Fibroblast of the aortic adventitia (primary cell): ENCODE measurements at regions not wholly inside any gene's neighbourhood (a gene's known extent, or its start where the extent isn't known, plus 50 kb on each side); places are given as distances from the start of the nearest gene placed in this dataset.

Experiments
- DNase-seq: peaks from one replicate; pipeline ENCODE4 v3.0.0-alpha.2; 2010; ENCODE audit warnings: low read depth
- H3K4me3 ChIP-seq: 2 replicates; pipeline ENCODE4 v1.5.1; 2011; ENCODE audit warnings: low read depth, mild to moderate bottlenecking, control low read depth, low read length, moderate library complexity
- CTCF ChIP-seq: IDR thresholded peaks from 2 replicates; pipeline ENCODE4 v1.5.1; 2011; ENCODE audit warnings: mild to moderate bottlenecking, low read length, control low read depth, inconsistent platforms; ENCODE audit not compliant: insufficient read depth

DNA sequence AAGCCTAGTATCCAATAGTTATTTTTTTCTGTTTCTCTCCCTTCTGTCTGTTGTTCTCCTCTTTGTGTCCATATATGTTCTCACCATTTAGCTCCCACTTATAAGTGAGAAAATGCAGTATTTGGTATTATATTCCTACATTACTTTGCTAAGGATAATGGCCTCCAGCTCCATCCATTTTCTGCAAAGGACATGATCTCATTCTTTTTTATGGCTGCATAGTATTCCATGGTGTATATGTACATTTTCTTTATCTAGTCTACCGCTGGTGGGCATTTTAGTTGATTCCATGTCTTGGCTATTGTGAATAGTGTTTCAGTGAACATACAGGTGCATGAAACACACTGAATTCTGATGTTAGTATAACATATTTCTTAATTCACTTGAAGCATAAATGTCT, 348.9 kb upstream of the TRPC7 start:
- no peak for TF ChIP-seq CTCF
- H3K4me3 ChIP-seq = no peak overlapping the region
- no peak for DNase-seq

DNA sequence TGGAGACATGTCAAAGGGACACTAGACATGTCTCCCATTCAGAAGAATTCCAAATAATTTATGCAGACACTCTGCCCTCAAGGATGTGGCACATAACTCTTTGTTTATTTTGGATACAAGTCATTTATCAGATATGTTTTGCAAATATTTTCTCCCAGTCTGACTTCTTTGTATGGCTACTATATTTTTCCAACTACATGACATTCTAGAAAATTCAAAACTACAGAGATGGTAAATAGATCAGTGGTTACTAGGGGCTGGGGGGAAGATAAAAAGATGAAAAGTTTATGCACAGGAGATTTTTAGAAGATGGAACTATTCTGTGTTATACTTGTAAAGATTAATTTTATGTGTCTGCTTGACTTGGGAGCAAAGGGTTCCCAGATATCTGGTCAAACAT, 347.3 kb upstream of the TRPC7 start:
- no peak for DNase-seq
- TF ChIP-seq CTCF = no peak
- H3K4me3 ChIP-seq = no peak overlapping the region

DNA sequence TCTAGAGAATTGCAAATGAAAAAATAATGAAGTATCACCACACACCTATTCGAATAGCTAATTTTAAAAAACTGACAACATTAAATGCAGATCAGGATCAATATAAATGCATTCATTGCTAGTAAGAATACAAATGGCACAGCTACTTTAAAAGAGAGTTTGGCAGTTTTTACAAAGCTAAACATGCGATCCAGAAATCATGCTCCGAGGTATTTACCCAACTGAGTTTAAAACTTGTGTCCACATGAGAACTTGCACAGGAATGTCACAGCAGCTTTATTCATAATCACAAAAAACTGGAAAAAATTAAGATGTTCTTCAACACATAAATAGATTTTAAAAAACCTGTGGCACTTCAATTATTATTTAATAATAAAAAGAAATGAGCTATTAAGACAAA, 345.5 kb upstream of the TRPC7 start:
- DNase-seq = no peak
- TF ChIP-seq CTCF = no peak
- H3K4me3 ChIP-seq = no peak overlapping the region

DNA sequence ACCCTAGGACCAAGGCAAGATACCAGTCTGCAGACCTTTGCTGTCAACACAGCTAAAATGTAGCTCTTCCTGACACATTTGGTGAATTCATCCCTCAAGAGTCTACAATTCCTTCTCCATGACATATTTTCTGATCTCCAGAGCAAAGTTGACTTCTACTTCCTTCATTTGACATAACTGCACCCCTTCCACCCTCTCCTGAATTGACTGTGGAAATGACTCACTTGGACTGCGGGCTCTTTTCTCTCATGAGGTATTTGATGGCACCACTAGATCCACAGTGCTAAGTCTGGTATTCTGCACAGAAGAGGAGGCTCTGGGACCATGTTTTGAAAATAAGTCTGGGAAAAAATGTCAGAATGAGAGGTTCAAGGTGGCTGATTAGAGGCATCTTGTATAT, 338.4 kb upstream of the TRPC7 start:
- DNase-seq = no peak
- TF ChIP-seq CTCF = no peak
- no peak overlapping the region for H3K4me3 ChIP-seq

GRCh38 chr5:136703036-136703435, 337.7 kb upstream of the TRPC7 start:
- H3K4me3 ChIP-seq = no peak overlapping the region
- no peak for TF ChIP-seq CTCF
- no peak for DNase-seq

DNA sequence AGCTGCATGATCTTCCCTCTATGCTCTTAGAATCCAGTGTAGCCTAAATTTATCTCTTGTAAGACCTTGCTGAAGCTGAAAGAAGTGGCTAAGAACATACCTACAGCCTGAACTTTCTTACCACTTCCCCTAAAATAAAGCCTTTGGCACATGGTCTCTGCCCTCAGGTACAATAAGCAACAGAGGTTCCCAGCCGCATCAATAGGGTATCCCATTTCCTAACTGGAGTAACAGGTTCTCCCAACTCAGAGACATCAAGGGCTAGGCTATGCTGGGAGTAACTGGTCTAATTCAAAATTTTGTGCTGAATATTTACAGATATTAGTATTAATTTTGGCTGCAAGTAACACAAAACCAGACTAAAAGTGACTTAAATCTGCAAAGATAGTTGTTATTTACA, 335.8 kb upstream of the TRPC7 start:
- no peak for DNase-seq
- H3K4me3 ChIP-seq = no peak overlapping the region
- TF ChIP-seq CTCF = no peak

- H3K4me3 ChIP-seq = no peak overlapping the region
- TF ChIP-seq CTCF = no peak
- DNase-seq = no peak
Measured at GRCh38 chr5:136699651-136700050, 334.3 kb upstream of the TRPC7 start.
